ENCODE measurements at regions not wholly inside any gene's neighbourhood (a gene's known extent, or its start where the extent isn't known, plus 50 kb on each side); places are given as distances from the start of the nearest gene placed in this dataset.

- H3K27ac ChIP-seq = no peak overlapping the region
- no peaks in the 10 kb centered on the region for H3K27me3 ChIP-seq (ENCODE audit: insufficient read depth, low read depth, severe bottlenecking)
- H3K36me3 ChIP-seq = no peaks in the 10 kb centered on the region
- no peak for TF ChIP-seq CTCF (IDR thresholded peaks at IDR 0.05; ENCODE audit: low read depth, low read length)
- DNase-seq = peak; percentile 48
- no peaks in the 10 kb centered on the region for H3K9me3 ChIP-seq (ENCODE audit: severe bottlenecking)
- no peak overlapping the region for H3K4me3 ChIP-seq (ENCODE audit: low read depth, low read length)
Observed at GRCh38 chr7:25894002-25894901, 257.7 kb upstream of the NFE2L3 start.

DNA sequence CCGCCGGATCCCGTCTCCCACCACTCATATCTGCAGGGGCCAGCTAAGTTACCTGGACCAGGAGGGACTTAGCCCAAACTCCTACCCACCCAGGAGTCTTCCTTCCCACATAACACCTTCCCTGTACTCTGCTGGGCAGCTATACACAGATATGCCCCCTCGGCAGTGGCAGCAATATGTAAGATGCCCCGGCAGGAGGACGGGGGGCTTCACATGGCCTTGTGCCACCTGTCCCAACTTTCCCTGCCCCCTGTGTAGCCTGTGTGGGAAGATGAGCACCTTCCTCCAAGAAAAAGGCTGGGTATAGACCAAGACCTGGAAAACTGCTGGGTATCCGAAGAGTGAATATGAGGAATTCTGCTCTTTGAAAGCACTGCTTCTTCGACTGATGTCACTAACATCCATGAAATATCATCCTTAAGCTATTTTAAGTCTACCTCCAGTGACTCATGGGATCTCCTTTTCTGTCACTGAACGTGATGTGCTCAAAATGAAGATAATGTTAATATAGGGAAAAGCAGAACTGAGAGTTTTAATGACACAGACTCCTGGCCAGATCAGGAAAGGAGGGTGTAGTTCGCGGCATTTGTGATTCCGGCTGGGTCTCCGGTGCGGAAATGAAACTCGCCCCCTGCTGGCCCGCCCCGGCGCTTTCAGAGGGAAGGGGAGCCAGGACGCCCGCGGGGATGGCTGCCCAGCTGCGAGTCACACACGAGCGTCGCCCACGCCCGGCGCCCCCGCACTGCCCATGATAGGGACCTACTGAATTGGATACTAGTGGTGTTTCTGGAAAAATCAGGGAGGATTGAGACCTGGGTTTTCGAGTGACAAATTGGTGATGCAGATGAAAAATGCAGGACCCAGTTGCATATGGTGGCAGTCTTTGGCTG is 256.9 kb upstream of the NFE2L3 start:
- no peaks in the 10 kb centered on the region for H3K27me3 ChIP-seq (ENCODE audit: insufficient read depth, low read depth, severe bottlenecking)
- no peak overlapping the region for H3K27ac ChIP-seq
- peak; percentile 66 for DNase-seq
- H3K9me3 ChIP-seq (ENCODE audit: severe bottlenecking) = no peaks in the 10 kb centered on the region
- TF ChIP-seq CTCF (IDR thresholded peaks at IDR 0.05; ENCODE audit: low read depth, low read length) = peak; percentile 62
- H3K4me3 ChIP-seq (ENCODE audit: low read depth, low read length) = no peak overlapping the region; the same call in 1 of the 2 replicates
- H3K36me3 ChIP-seq = no peaks in the 10 kb centered on the region

DNA sequence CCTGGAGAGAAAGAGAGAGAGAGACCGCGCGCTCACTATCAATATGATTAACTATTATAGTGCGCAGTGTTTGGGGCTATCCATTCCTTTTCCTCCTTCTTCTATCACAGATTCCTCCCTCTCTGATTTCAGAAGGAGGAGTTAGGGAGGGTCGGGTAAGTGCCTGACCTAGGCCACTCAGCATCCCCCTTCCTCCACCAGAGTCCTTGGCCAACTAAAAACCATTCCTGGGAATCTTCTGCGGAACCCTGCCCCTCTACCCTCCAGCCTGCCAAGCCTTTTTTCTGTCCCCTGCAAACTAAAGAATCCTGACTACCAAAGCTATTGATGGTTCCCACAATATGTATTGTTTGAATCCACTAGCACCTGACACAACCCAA is 256.2 kb upstream of the NFE2L3 start:
- TF ChIP-seq CTCF (IDR thresholded peaks at IDR 0.05; ENCODE audit: low read depth, low read length) = no peak
- no peak overlapping the region for H3K27ac ChIP-seq
- H3K9me3 ChIP-seq (ENCODE audit: severe bottlenecking) = no peaks in the 10 kb centered on the region
- H3K4me3 ChIP-seq (ENCODE audit: low read depth, low read length) = no peak overlapping the region; the same call in 1 of the 2 replicates
- DNase-seq = no peak
- H3K36me3 ChIP-seq = no peaks in the 10 kb centered on the region
- H3K27me3 ChIP-seq (ENCODE audit: insufficient read depth, low read depth, severe bottlenecking) = no peaks in the 10 kb centered on the region

DNA sequence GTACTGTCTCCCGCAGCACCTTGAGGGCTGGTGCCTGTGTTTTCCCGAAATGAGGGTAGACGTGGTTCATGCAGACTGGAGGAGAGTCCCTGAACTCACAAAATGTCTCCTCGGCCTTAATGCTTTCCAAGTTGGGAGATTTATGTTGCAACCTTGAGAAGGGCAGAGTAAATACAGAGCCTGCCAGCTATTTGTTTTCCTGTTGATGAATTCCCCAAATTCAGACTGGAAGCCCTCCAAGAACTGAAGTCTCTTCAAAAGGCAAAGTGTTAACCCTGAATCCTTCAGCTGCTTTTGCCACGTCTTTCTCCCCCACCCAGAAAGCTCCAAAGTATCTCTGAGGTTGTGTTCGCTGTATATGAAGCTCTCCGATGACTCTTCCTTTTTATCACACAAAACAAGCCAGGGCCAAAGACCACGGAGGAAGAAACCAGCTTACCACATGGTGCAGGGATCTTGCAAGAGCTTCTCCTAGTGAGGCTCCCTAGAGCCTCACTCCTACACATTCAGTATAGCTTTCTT is 254.7 kb upstream of the NFE2L3 start:
- H3K27me3 ChIP-seq (ENCODE audit: insufficient read depth, low read depth, severe bottlenecking) = no peaks in the 10 kb centered on the region
- H3K4me3 ChIP-seq (ENCODE audit: low read depth, low read length) = no peak overlapping the region
- no peaks in the 10 kb centered on the region for H3K36me3 ChIP-seq
- no peaks in the 10 kb centered on the region for H3K9me3 ChIP-seq (ENCODE audit: severe bottlenecking)
- no peak for DNase-seq
- no peak for TF ChIP-seq CTCF (IDR thresholded peaks at IDR 0.05; ENCODE audit: low read depth, low read length)
- H3K27ac ChIP-seq = no peak overlapping the region

DNA sequence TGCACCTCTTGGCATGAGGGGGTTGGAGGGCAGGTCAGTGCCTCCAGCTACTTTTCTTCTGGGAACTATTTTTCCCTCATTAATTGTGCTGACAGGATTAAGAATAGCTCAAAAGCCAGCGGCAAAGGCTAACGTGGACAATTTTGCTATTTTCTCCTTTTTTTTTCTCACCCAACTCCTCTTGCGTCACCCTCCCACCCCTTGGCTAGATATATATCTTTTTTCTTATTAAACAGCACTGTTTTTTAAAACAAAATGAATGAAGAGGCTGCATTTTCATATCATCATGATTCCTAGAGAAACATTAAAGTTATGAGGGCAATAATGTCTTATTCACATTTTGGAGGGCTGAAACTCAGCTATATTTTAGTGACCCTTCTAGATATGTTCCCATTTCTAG is 251.8 kb upstream of the NFE2L3 start:
- H3K36me3 ChIP-seq = no peaks in the 10 kb centered on the region
- no peak for TF ChIP-seq CTCF (IDR thresholded peaks at IDR 0.05; ENCODE audit: low read depth, low read length)
- no peaks in the 10 kb centered on the region for H3K9me3 ChIP-seq (ENCODE audit: severe bottlenecking)
- no peak overlapping the region for H3K27ac ChIP-seq
- no peak overlapping the region for H3K4me3 ChIP-seq (ENCODE audit: low read depth, low read length)
- DNase-seq = no peak
- H3K27me3 ChIP-seq (ENCODE audit: insufficient read depth, low read depth, severe bottlenecking) = no peaks in the 10 kb centered on the region

Measured in WERI-Rb-1 (cell line).